Fibroblast of villous mesenchyme (primary cell): ENCODE measurements at regions not wholly inside any gene's neighbourhood (a gene's known extent, or its start where the extent isn't known, plus 50 kb on each side); places are given as distances from the start of the nearest gene placed in this dataset.

Experiments used
- DNase-seq: peaks from one replicate; pipeline ENCODE4 v3.0.0-alpha.2; 2010; ENCODE audit warnings: low read depth
- H3K4me3 ChIP-seq: 2 replicates; pipeline ENCODE4 v1.5.1; 2011; ENCODE audit warnings: low read depth, mild to moderate bottlenecking, low read length
- TF ChIP-seq, protein P1 (sequence below): IDR thresholded peaks from 2 replicates; pipeline ENCODE4 v1.5.1; 2012; ENCODE audit warnings: low read depth, mild to moderate bottlenecking, low read length; ENCODE audit not compliant: insufficient read depth

DNA sequence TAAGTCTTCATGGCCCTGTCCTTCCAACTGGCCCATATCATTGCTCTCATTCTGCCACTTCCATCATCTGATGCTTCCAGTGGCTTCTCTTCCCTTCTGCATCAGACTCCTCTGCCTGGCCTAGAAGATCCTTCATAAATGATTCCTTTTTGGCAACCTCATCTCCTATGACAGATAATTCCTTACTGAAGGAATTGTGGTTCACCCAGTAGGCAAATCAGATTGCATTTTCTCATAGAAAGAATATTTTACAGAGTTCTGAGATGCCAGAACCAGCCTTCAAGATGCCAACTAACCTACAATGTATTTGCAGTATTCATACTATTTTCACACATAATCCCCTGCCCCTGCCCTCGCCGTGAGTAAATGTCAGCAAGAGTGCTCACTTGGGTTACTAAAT, 423.0 kb upstream of the TGFBR2 start:
- TF ChIP-seq, protein P1, sequence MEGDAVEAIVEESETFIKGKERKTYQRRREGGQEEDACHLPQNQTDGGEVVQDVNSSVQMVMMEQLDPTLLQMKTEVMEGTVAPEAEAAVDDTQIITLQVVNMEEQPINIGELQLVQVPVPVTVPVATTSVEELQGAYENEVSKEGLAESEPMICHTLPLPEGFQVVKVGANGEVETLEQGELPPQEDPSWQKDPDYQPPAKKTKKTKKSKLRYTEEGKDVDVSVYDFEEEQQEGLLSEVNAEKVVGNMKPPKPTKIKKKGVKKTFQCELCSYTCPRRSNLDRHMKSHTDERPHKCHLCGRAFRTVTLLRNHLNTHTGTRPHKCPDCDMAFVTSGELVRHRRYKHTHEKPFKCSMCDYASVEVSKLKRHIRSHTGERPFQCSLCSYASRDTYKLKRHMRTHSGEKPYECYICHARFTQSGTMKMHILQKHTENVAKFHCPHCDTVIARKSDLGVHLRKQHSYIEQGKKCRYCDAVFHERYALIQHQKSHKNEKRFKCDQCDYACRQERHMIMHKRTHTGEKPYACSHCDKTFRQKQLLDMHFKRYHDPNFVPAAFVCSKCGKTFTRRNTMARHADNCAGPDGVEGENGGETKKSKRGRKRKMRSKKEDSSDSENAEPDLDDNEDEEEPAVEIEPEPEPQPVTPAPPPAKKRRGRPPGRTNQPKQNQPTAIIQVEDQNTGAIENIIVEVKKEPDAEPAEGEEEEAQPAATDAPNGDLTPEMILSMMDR: no peak
- no peak overlapping the region for H3K4me3 ChIP-seq
- DNase-seq: no peak

DNA sequence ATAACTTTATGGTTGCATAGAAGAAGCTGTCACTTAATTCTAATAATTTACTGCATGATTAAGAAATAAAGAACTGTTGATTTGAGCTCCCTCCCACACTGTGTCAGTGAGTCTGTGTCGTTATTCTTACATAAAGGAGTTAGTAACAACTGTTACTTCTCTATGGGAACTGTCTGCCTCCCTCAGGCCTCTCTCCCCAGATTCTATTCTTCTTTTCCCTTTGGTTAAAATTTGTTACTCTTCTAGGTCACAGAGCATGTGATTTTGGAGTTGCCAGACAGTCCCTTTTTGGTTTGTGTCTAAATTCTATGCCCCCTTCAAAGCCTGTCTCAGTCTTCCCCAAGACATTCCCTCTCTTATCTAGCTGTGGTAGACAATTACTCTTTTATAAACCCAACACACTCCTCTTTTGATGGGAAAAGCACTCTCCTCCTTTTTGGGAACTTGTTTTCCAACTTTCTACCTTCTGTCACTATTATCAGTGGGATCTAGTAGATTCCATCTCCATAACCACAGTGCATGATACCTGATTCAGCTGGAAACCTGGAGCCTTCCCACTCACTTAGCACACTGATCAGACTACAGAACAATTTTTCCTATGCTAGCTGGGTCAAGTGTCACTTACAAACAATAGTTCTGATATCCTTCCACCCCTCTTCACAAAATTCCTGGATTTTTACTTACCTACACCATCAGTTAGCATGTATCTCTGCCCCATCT, 422.1 kb upstream of the TGFBR2 start:
- TF ChIP-seq, protein P1: no peak
- H3K4me3 ChIP-seq: no peak overlapping the region
- DNase-seq: no peak

DNA sequence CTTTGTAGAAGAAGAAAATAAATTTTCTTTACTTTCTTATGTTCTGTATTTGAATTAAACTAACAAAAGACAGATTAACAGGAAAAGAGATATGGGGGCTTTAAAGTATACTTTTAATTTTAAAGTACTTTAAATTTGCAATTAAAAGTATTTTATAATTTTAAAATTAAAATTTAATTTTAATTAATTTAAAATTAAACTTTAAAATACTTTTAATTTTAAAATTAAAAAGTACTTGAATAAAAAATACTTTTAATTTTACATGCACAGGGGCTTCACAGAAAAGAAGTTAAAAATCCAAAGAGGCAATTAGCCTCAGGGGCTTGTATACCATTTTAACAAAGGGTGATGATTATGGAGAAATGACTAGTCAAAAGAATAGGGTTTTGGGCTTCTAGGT, 420.5 kb upstream of the TGFBR2 start:
- TF ChIP-seq, protein P1: no peak
- H3K4me3 ChIP-seq: no peak overlapping the region
- DNase-seq: no peak

DNA sequence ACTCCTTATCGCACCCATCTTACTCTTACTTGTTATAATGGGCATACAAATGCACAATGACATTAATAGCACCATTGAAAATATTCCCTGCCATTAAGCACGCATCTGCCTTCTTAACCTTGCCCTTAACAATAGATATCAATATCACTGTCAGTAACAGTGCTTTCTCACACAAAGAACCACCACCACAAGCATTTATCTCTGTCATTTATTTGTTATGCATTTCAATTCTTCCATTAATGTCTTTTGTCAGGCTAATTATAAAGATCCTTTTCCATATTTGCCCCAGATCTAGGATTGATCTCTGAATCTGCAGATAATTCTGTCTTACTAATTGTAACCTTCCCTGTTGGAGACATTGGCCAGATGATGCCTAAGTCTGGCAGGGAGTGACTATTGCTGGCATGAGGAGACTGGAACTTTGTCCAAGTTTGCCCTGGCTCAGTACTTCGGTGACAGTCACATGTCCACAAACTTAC, 419.6 kb upstream of the TGFBR2 start:
- H3K4me3 ChIP-seq: no peak overlapping the region
- no peak for DNase-seq
- TF ChIP-seq, protein P1: no peak

DNA sequence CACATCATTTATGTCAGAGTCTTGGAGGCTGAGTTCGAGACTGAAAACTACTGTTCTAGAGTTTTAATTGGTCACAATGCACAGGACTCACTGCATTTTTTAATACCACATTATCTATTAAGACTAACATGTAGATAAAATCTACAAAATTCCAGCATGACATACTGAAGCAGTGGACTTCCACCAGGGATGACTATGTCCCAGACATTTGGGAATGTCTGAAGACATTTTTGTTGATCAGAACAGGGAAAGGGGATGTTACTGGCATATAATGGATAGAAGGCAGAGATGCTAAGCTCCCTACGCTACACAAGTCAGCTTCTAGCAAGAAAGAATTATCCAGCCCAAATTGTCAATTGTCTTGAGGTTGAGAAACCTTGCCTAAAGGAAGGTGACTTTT, 419.0 kb upstream of the TGFBR2 start:
- DNase-seq: no peak
- TF ChIP-seq, protein P1: no peak
- no peak overlapping the region for H3K4me3 ChIP-seq

DNA sequence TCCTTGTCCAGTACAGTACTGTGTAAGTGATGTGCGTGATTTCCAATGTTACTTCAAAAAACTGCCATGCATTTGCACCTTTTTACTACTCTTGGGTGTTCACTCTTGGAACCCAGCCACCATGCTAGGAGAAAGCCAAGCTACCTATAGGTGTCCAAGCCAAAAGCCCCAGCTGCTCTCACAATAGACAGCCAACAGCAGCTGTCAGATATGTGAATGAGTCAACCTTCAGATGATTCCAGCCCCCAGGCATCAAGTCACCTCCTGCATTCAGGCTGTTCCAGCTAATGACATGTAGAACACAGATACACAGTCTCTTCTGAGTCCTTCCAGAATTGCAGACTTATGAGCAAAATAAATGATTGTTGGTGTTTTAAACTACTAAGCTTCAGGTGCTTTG, 417.7 kb upstream of the TGFBR2 start:
- DNase-seq: peak; percentile 3

More for the DNA sequence above, 417.7 kb upstream of the TGFBR2 start:
- TF ChIP-seq, protein P1: no peak
- no peak overlapping the region for H3K4me3 ChIP-seq
